ENCODE measurements at regions not wholly inside any gene's neighbourhood (a gene's known extent, or its start where the extent isn't known, plus 50 kb on each side); places are given as distances from the start of the nearest gene placed in this dataset.

GRCh38 chr2:187799601-187800000 lies 245.4 kb upstream of the TFPI start:
- TF ChIP-seq CTCF (IDR thresholded peaks at IDR 0.05) = no peak
- no peak for TF ChIP-seq POLR2AphosphoS5 (IDR thresholded peaks at IDR 0.05)
- no peak for TF ChIP-seq POLR2A (IDR thresholded peaks at IDR 0.05)
